HG03378 (cell line): ENCODE measurements at regions not wholly inside any gene's neighbourhood (a gene's known extent, or its start where the extent isn't known, plus 50 kb on each side); places are given as distances from the start of the nearest gene placed in this dataset.
"Not testable (repeated sequence)": the region's sequence is repeated elsewhere in the genome, so short reads cannot be mapped to it uniquely, and the experiment has no call there.

Experiments used
- ATAC-seq: cut with Tn5 transposase; IDR thresholded peaks from one replicate; pipeline ENCODE4 v1.9.1; 2021; ENCODE audit warnings: mild to moderate bottlenecking, moderate library complexity; ENCODE audit not compliant: unreplicated experiment

- ATAC-seq, result no peak
Measured at GRCh38 chr4:84298023-84298718, 200.9 kb downstream of the NKX6-1 start.

GRCh38 chr4:84291969-84292368 is 207.1 kb downstream of the NKX6-1 start:
- no peak for ATAC-seq

GRCh38 chr4:84286048-84286447 is 213.0 kb downstream of the NKX6-1 start:
- no peak for ATAC-seq

- no peak for ATAC-seq
Measured at GRCh38 chr4:84279678-84280077, 219.4 kb downstream of the NKX6-1 start.

- no peak for ATAC-seq
Measured at GRCh38 chr4:84277923-84278322, 221.2 kb downstream of the NKX6-1 start.

- no peak for ATAC-seq
Measured at GRCh38 chr4:84276752-84277151, 222.3 kb downstream of the NKX6-1 start.

GRCh38 chr4:84269536-84270044 is 229.5 kb downstream of the NKX6-1 start:
- ATAC-seq, result no peak

GRCh38 chr4:84264652-84265051 is 234.4 kb downstream of the NKX6-1 start:
- no peak for ATAC-seq

- peak; percentile 40 for ATAC-seq
Measured at GRCh38 chr4:84263415-84263814, 235.7 kb downstream of the NKX6-1 start.

- no peak for ATAC-seq
Measured at GRCh38 chr4:84260495-84260894, 238.6 kb downstream of the NKX6-1 start.

GRCh38 chr4:84258905-84259830 is 239.9 kb downstream of the NKX6-1 start:
- peak; percentile 96 for ATAC-seq

GRCh38 chr4:84254537-84254936 is 244.6 kb downstream of the NKX6-1 start:
- ATAC-seq, result no peak

GRCh38 chr4:84249521-84249920 is 249.6 kb downstream of the NKX6-1 start:
- ATAC-seq, result no peak

- not testable (repeated sequence) for ATAC-seq
Measured at GRCh38 chr4:84245042-84245441, 254.1 kb downstream of the NKX6-1 start.

GRCh38 chr4:84244346-84244801 is 254.7 kb downstream of the NKX6-1 start:
- not testable (repeated sequence) for ATAC-seq

- no peak for ATAC-seq
Measured at GRCh38 chr4:84243685-84244084, 255.4 kb downstream of the NKX6-1 start.

GRCh38 chr4:84239278-84239845 is 259.7 kb downstream of the NKX6-1 start:
- ATAC-seq, result no peak

GRCh38 chr4:84238247-84239090 is 260.6 kb downstream of the NKX6-1 start:
- no peak for ATAC-seq

GRCh38 chr4:84237008-84237407 is 262.1 kb downstream of the NKX6-1 start:
- ATAC-seq, result no peak

GRCh38 chr4:84235126-84235944 is 263.8 kb downstream of the NKX6-1 start:
- ATAC-seq, result peak; percentile 100
